HG03575 (cell line): ENCODE measurements at regions not wholly inside any gene's neighbourhood (a gene's known extent, or its start where the extent isn't known, plus 50 kb on each side); places are given as distances from the start of the nearest gene placed in this dataset.
A peak's percentile ranks its signal among the peaks of the same experiment; 100 is the strongest.

Source experiments
- ATAC-seq: cut with Tn5 transposase; IDR thresholded peaks from one replicate; pipeline ENCODE4 v1.9.1; 2021; ENCODE audit not compliant: unreplicated experiment, insufficient number of reproducible peaks, low FRiP score; ENCODE audit errors: extremely low read depth

- no peak for ATAC-seq
These were observed 166.2 kb upstream of the TAC1 start for GRCh38 chr7:97565665-97566064.

- ATAC-seq, result no peak
These were observed 158.8 kb upstream of the TAC1 start for GRCh38 chr7:97573065-97573464.

- ATAC-seq, result no peak
These were observed 155.8 kb upstream of the TAC1 start for GRCh38 chr7:97576043-97576442.

GRCh38 chr7:97578225-97578624, 153.7 kb upstream of the TAC1 start:
- no peak for ATAC-seq

GRCh38 chr7:97580205-97580604, 151.7 kb upstream of the TAC1 start:
- no peak for ATAC-seq

- ATAC-seq, result no peak
These were observed 136.4 kb upstream of the TAC1 start for GRCh38 chr7:97595439-97595838.

- ATAC-seq, result no peak
These were observed 129.9 kb upstream of the TAC1 start for GRCh38 chr7:97601931-97602457.

- ATAC-seq, result no peak
These were observed 111.4 kb upstream of the TAC1 start for GRCh38 chr7:97620495-97620894.

GRCh38 chr7:97623333-97623732, 108.6 kb upstream of the TAC1 start:
- peak; percentile 95 for ATAC-seq

- no peak for ATAC-seq
These were observed 101.8 kb upstream of the TAC1 start for GRCh38 chr7:97630116-97630515.

GRCh38 chr7:97635622-97636021, 96.3 kb upstream of the TAC1 start:
- no peak for ATAC-seq

GRCh38 chr7:97639036-97639435, 92.8 kb upstream of the TAC1 start:
- ATAC-seq, result no peak

GRCh38 chr7:97659363-97660045, 72.4 kb upstream of the TAC1 start:
- ATAC-seq, result no peak

- ATAC-seq, result no peak
These were observed 64.5 kb upstream of the TAC1 start for GRCh38 chr7:97667359-97667758.

GRCh38 chr7:97671571-97671970, 60.3 kb upstream of the TAC1 start:
- no peak for ATAC-seq

GRCh38 chr7:97680622-97681021, 51.3 kb upstream of the TAC1 start:
- no peak for ATAC-seq
